ENCODE measurements at regions not wholly inside any gene's neighbourhood (a gene's known extent, or its start where the extent isn't known, plus 50 kb on each side); places are given as distances from the start of the nearest gene placed in this dataset.

DNA sequence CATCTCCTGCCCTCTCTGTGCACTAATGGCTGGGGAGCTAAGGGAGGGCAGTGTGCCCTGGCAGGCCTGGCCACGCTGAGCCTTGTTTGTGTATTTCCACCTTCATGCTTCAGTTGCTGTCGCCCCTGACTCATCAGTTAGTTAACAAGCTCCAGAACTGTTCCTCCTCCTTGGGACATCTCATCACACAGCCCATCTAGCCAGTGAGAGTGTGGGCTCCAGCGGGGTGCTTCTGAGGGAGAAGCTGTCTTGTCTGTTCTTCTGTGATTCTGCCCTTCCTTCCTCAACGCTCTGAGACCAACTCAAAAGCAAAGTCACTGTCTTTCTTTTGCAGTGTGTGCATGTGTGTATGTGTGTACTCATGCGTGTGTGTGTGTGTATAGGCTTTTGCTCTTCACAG lies 58.3 kb upstream of the CPEB4 start:
- peak; percentile 38 for DNase-seq (ENCODE audit: low read depth)

- DNase-seq (ENCODE audit: low read depth), result no peak
These were observed 57.7 kb upstream of the CPEB4 start for GRCh38 chr5:173830421-173830820.

DNA sequence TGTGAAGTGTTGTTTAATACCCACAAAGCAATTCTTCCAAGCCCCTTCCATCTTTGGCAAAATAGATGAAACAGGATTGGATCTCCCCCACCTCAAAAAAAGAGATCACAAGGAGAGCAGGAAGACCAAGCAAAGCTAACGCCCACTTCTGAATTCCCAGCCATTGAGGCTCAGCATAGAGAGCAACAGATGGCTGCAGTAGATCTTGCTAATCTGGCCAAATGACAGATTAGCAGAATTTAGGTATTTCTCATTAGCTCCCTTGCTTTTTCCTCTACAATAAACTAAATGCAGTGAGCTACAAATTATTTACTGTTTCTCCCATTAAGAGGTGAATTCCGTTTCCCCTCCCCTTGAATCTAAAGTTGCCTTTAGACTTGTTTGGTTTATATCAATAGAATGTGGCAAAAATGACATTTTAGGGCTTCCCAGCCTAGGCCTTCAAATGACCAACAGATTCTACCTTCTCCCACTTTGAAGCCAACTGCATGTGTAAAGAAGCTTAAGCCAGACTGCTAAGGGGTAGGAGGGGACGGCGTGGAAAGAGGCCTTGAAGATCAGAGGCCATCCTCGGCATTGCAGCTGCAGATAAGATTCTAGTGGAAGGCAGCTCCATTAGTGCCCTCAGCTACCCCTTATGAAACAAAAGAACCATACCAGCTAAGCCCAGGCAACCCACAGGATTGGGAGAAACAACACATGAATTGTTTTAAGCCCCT lies 56.8 kb upstream of the CPEB4 start:
- DNase-seq (ENCODE audit: low read depth), result no peak

DNA sequence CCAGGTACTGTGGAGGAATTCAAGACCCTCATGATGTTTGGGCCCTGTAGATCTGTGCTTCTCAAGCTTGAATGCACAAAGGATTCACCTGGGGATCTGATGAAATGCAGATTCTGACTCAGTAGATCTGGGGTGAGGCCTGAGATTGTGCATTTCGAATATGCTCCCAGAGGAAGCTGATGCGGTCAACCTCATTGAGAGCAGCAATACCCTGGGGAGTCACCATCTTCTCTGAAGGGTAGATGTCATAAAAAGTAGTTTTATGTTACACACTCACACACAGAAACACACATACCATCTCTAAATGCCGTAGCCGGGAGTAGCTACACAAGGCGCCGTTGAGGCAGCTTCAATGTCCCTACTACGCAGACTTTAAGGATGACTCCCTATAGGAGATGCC lies 55.8 kb upstream of the CPEB4 start:
- no peak for DNase-seq (ENCODE audit: low read depth)

DNA sequence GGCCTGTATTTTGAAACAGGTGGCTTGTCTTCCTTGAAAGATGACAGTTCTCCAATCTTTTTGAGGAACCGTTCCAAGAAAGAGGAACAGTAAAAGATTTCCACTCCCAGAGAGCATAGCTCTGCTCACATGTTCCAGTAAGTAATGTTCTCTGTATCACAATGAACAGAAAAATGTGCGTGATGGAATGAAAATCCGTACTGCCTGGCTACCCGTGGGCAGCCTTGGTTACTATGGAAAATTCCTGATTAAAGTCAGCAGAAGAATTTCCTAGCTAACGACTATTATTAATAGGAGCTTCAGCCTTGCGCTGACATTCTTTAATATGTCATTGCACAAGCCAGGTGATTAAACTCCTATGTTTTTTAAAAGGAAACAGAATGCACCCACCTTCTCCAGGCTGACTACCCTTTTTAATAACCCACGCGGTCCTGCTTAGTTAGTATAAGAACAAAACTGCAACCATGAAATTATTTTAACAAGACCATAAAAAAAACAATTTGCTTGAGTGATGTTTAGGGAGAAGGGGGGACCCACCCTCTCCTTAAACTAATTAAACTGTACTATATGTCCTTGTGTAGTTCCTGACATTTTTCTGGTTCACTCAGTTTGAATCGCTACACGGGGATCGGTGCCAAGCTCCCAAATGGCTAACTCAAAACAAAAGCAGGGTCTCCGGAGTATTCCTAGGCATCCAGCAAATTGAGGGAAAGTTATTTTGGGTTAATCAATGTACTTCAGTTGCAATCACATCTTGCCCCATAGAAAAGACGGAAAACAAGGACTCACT lies 54.8 kb upstream of the CPEB4 start:
- DNase-seq (ENCODE audit: low read depth), result no peak

GRCh38 chr5:173834071-173834771 lies 53.9 kb upstream of the CPEB4 start:
- DNase-seq (ENCODE audit: low read depth), result no peak

- no peak for DNase-seq (ENCODE audit: low read depth)
These were observed 53.0 kb upstream of the CPEB4 start for GRCh38 chr5:173835131-173835530.

- DNase-seq (ENCODE audit: low read depth), result no peak
These were observed 52.5 kb upstream of the CPEB4 start for GRCh38 chr5:173835661-173836060.

- no peak for DNase-seq (ENCODE audit: low read depth)
These were observed 50.5 kb upstream of the CPEB4 start for GRCh38 chr5:173837654-173838053.

Data from HT1080 (cell line).